ENCODE measurements at regions not wholly inside any gene's neighbourhood (a gene's known extent, or its start where the extent isn't known, plus 50 kb on each side); places are given as distances from the start of the nearest gene placed in this dataset.

DNA sequence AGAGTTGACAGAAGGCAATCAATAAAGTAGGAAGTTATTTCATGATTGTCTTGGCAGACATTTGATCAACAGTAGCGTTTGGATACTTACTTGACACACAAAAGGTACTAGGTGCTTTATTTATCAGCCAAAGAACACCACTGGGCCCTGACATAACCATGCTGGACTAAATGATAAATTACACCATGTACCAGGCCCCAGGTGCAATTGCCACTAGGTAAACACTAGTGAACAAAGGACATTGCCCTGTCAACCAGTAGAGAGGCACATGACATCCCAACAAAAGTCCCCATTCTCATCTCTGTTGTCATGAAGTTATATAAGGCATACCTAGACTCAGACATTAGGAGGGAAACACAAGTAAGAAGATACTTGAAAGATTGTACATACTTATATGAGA lies 747.2 kb downstream of the SATB2 start:
- H3K27me3 ChIP-seq (ENCODE audit: insufficient read depth, low read depth, severe bottlenecking): no peaks in the 10 kb centered on the region
- no peak overlapping the region for H3K4me3 ChIP-seq (ENCODE audit: low read depth, low read length)
- no peaks in the 10 kb centered on the region for H3K9me3 ChIP-seq (ENCODE audit: severe bottlenecking)
- DNase-seq: no peak
- TF ChIP-seq, protein P1, sequence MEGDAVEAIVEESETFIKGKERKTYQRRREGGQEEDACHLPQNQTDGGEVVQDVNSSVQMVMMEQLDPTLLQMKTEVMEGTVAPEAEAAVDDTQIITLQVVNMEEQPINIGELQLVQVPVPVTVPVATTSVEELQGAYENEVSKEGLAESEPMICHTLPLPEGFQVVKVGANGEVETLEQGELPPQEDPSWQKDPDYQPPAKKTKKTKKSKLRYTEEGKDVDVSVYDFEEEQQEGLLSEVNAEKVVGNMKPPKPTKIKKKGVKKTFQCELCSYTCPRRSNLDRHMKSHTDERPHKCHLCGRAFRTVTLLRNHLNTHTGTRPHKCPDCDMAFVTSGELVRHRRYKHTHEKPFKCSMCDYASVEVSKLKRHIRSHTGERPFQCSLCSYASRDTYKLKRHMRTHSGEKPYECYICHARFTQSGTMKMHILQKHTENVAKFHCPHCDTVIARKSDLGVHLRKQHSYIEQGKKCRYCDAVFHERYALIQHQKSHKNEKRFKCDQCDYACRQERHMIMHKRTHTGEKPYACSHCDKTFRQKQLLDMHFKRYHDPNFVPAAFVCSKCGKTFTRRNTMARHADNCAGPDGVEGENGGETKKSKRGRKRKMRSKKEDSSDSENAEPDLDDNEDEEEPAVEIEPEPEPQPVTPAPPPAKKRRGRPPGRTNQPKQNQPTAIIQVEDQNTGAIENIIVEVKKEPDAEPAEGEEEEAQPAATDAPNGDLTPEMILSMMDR (IDR thresholded peaks at IDR 0.05; ENCODE audit: low read depth, low read length): no peak
- no peak overlapping the region for H3K27ac ChIP-seq
- no peaks in the 10 kb centered on the region for H3K36me3 ChIP-seq

DNA sequence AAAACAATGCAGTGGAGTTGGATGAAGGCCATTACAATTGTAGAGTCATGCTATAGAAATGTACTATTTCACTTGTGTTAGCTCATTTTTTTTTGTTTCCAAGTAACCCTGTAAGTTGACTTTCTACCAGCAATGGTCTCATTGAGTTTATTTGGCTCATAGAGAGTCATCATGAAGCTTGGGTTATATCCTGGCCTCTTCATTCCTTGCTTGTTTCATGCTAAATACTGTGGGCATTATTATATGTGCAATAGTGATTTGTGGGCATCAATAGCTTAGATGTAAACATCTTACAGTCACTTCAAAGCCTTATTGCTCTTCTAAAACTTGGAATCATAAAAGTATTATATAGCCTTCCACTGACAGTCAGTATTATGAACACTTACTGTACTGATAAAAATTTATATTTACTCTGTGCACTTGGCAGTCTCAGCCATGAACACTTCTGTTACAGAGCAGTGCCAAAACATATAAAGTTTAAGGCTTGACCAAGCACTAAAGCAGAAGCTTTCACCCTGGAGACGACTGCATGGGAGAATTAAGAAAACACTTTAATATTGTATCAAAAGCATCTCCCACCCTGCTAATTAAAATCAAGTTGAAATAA lies 751.2 kb downstream of the SATB2 start:
- Histone ChIP-seq H3K27ac (no peak overlapping the region), H3K4me3 (ENCODE audit: low read depth, low read length) (no peak overlapping the region), H3K36me3 (no peaks in the 10 kb centered on the region), H3K27me3 (ENCODE audit: insufficient read depth, low read depth, severe bottlenecking) (no peaks in the 10 kb centered on the region), H3K9me3 (ENCODE audit: severe bottlenecking) (no peaks in the 10 kb centered on the region)
- TF ChIP-seq, protein P1 (IDR thresholded peaks at IDR 0.05; ENCODE audit: low read depth, low read length): no peak
- DNase-seq: no peak

DNA sequence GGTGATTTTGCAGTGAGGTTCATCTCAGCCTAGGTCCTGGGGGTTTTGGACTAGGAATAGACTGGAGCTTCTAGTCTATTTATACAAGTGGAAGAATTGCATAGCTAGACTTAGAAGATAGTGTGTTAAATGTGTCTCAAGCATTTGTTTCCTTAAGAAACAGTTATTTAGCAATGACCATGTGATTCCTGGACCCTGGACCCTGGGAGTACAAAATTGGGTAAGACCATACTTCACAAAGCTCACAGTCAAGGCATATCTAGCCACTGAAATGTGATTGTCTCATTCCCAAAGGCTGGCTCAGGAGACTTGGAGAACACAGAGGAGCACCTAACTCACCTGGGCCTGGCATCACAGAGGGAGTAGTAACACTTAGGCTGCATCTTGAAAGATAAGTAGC lies 754.5 kb downstream of the SATB2 start:
- no peak for DNase-seq
- H3K9me3 ChIP-seq (ENCODE audit: severe bottlenecking): no peaks in the 10 kb centered on the region
- no peaks in the 10 kb centered on the region for H3K27me3 ChIP-seq (ENCODE audit: insufficient read depth, low read depth, severe bottlenecking)
- H3K36me3 ChIP-seq: no peaks in the 10 kb centered on the region
- TF ChIP-seq, protein P1 (IDR thresholded peaks at IDR 0.05; ENCODE audit: low read depth, low read length): no peak
- no peak overlapping the region for H3K4me3 ChIP-seq (ENCODE audit: low read depth, low read length)
- H3K27ac ChIP-seq: no peak overlapping the region

DNA sequence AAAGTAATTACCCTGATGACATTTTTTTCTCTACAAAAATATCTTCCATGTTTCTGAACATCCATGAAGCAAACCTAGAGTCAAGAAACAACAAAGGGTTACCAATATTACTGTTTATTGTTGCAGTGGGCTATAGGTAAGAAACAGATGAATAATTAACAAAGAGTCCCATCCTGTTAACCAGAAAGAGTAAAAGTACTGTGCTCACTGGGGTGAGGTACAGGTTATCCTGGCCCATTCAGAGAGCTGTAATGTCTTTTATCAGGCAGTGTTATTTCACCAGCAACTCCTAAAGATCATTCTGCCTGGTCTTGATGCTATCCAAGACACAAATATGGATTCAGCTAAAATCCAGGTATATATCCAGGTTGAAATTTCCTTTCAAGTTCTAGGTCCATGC lies 754.9 kb downstream of the SATB2 start:
- no peaks in the 10 kb centered on the region for H3K27me3 ChIP-seq (ENCODE audit: insufficient read depth, low read depth, severe bottlenecking)
- H3K4me3 ChIP-seq (ENCODE audit: low read depth, low read length): no peak overlapping the region
- no peaks in the 10 kb centered on the region for H3K36me3 ChIP-seq
- H3K9me3 ChIP-seq (ENCODE audit: severe bottlenecking): no peaks in the 10 kb centered on the region
- H3K27ac ChIP-seq: no peak overlapping the region
- TF ChIP-seq, protein P1 (IDR thresholded peaks at IDR 0.05; ENCODE audit: low read depth, low read length): no peak
- DNase-seq: no peak

DNA sequence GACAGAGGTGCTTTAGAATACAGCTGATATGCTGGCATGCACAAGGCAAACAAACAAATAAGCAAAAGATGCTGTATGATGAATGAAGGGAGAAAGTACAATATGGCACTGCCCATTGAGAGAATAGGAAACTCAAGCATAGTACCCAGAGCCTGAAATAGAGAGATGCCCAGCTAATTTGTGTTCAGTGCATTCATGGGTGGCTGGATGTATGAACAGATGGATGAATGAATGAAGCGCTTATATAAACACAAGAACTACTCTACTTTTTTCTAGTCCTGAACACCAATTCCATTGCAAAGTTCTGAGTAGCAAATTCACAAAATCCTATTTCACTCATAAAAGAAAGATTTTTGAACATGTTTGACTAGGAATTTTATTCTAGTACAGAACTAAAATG lies 756.3 kb downstream of the SATB2 start:
- Histone ChIP-seq H3K27ac (no peak overlapping the region), H3K36me3 (no peaks in the 10 kb centered on the region), H3K4me3 (ENCODE audit: low read depth, low read length) (no peak overlapping the region), H3K9me3 (ENCODE audit: severe bottlenecking) (no peaks in the 10 kb centered on the region), H3K27me3 (ENCODE audit: insufficient read depth, low read depth, severe bottlenecking) (no peaks in the 10 kb centered on the region)
- no peak for DNase-seq
- TF ChIP-seq, protein P1 (IDR thresholded peaks at IDR 0.05; ENCODE audit: low read depth, low read length): no peak

DNA sequence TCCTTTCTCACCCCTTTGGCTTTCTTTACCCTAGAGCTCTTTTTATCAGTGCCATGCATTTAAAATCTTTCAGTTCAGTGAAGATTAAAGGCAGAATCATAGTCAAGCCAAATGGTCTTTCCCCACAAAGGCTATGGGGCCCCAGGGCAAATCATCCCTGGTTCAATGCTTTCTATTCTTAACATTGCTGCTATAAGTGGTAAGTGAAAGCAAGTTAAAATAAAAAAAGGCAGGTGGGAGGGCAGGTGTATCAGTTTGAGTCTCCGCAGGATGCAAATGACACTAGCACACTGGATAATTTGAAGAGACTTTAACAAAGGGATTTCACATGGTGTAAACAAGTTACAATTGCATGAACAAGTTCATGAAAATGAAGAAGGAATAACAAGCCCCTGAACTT lies 757.4 kb downstream of the SATB2 start:
- no peaks in the 10 kb centered on the region for H3K27me3 ChIP-seq (ENCODE audit: insufficient read depth, low read depth, severe bottlenecking)
- no peaks in the 10 kb centered on the region for H3K9me3 ChIP-seq (ENCODE audit: severe bottlenecking)
- H3K27ac ChIP-seq: no peak overlapping the region
- no peak overlapping the region for H3K4me3 ChIP-seq (ENCODE audit: low read depth, low read length)
- TF ChIP-seq, protein P1 (IDR thresholded peaks at IDR 0.05; ENCODE audit: low read depth, low read length): no peak
- H3K36me3 ChIP-seq: no peaks in the 10 kb centered on the region
- DNase-seq: no peak
